HG02981 (cell line): ENCODE measurements at regions not wholly inside any gene's neighbourhood (a gene's known extent, or its start where the extent isn't known, plus 50 kb on each side); places are given as distances from the start of the nearest gene placed in this dataset.

Source experiments
- ATAC-seq: cut with Tn5 transposase; IDR thresholded peaks from one replicate; pipeline ENCODE4 v1.9.1; 2021; ENCODE audit warnings: mild to moderate bottlenecking, moderate library complexity; ENCODE audit not compliant: unreplicated experiment

- ATAC-seq: no peak
Observed at GRCh38 chr11:112354364-112354763, 93.7 kb upstream of the PLET1 start.

- no peak for ATAC-seq
Observed at GRCh38 chr11:112355726-112356125, 95.1 kb upstream of the PLET1 start.

- no peak for ATAC-seq
Observed at GRCh38 chr11:112357488-112357887, 96.8 kb upstream of the PLET1 start.

- no peak for ATAC-seq
Observed at GRCh38 chr11:112361396-112361795, 100.7 kb upstream of the PLET1 start.

GRCh38 chr11:112363527-112363926 lies 102.9 kb upstream of the PLET1 start:
- no peak for ATAC-seq

GRCh38 chr11:112364962-112365481 lies 104.4 kb upstream of the PLET1 start:
- no peak for ATAC-seq

- ATAC-seq: no peak
Observed at GRCh38 chr11:112366012-112366411, 105.4 kb upstream of the PLET1 start.

GRCh38 chr11:112366777-112367176 lies 106.1 kb upstream of the PLET1 start:
- no peak for ATAC-seq

- no peak for ATAC-seq
Observed at GRCh38 chr11:112367461-112367860, 106.8 kb upstream of the PLET1 start.

- ATAC-seq: no peak
Observed at GRCh38 chr11:112367895-112368294, 107.2 kb upstream of the PLET1 start.

- ATAC-seq: no peak
Observed at GRCh38 chr11:112368381-112368780, 107.7 kb upstream of the PLET1 start.

GRCh38 chr11:112369374-112369773 lies 108.7 kb upstream of the PLET1 start:
- no peak for ATAC-seq

GRCh38 chr11:112369916-112370315 lies 109.3 kb upstream of the PLET1 start:
- ATAC-seq: no peak

GRCh38 chr11:112374486-112375140 lies 114.0 kb upstream of the PLET1 start:
- ATAC-seq: no peak

GRCh38 chr11:112377946-112378345 lies 117.3 kb upstream of the PLET1 start:
- no peak for ATAC-seq

- ATAC-seq: no peak
Observed at GRCh38 chr11:112380464-112380863, 119.8 kb upstream of the PLET1 start.

- no peak for ATAC-seq
Observed at GRCh38 chr11:112381578-112381977, 120.9 kb upstream of the PLET1 start.

- ATAC-seq: no peak
Observed at GRCh38 chr11:112382561-112382960, 121.9 kb upstream of the PLET1 start.

- no peak for ATAC-seq
Observed at GRCh38 chr11:112388496-112388895, 127.8 kb upstream of the PLET1 start.

- ATAC-seq: no peak
Observed at GRCh38 chr11:112391086-112391485, 130.4 kb upstream of the PLET1 start.

- no peak for ATAC-seq
Observed at GRCh38 chr11:112392904-112393303, 132.2 kb upstream of the PLET1 start.

GRCh38 chr11:112394304-112394703 lies 133.6 kb upstream of the PLET1 start:
- ATAC-seq: no peak

GRCh38 chr11:112396076-112396475 lies 135.4 kb upstream of the PLET1 start:
- ATAC-seq: no peak
